WTC11 (cell line): ENCODE measurements at regions not wholly inside any gene's neighbourhood (a gene's known extent, or its start where the extent isn't known, plus 50 kb on each side); places are given as distances from the start of the nearest gene placed in this dataset.

Experiments used
- ATAC-seq: fragments of 200-7000 bp; cut with Tn5 transposase; 2 replicates; pipeline ENCODE4 v1.10.0; 2021; ENCODE audit warnings: mild to moderate bottlenecking, moderate library complexity
- CTCF ChIA-PET: fragments of 300-600 bp; sonication (Branson Sonifier 250); formaldehyde crosslinking; loops from one replicate; lab custom pipeline; 2021; ENCODE audit warnings: antibody characterized with exemption; lab: Charles Lee
- POLR2A ChIA-PET: fragments of 350-600 bp; sonication (Branson Sonifier 250); formaldehyde crosslinking; loops from one replicate; lab custom pipeline; 2021; ENCODE audit warnings: antibody characterized with exemption; lab: Charles Lee
- DNase-seq: peaks from one replicate; pipeline ENCODE4 v3.0.0; 2021; ENCODE audit warnings: low spot score
- H3K27ac Mint-ChIP-seq: 2 replicates; pipeline ENCODE4 v1.8.0; 2021; ENCODE audit warnings: mixed read lengths
- H3K27me3 Mint-ChIP-seq: 2 replicates; pipeline ENCODE4 v1.8.0; 2021; ENCODE audit warnings: low read depth, mild to moderate bottlenecking, moderate library complexity, mixed read lengths
- H3K36me3 Mint-ChIP-seq: 2 replicates; pipeline ENCODE4 v1.8.0; 2021; ENCODE audit warnings: mixed read lengths
- H3K4me1 Mint-ChIP-seq: 2 replicates; pipeline ENCODE4 v1.8.0; 2022; ENCODE audit warnings: mixed read lengths
- H3K4me3 Mint-ChIP-seq: 2 replicates; pipeline ENCODE4 v1.8.0; 2021; ENCODE audit warnings: mild to moderate bottlenecking, moderate library complexity, mixed read lengths
- H3K9me3 Mint-ChIP-seq: 2 replicates; pipeline ENCODE4 v1.8.0; 2021; ENCODE audit warnings: mixed read lengths
- ATF1 ChIP-seq: sonication (generic); formaldehyde crosslinking; IDR thresholded peaks from 2 replicates; pipeline ENCODE4 v1.8.1; 2023; ENCODE audit warnings: mild to moderate bottlenecking, moderate library complexity, missing genetic modification reagents
- ATF6 ChIP-seq: sonication (generic); formaldehyde crosslinking; IDR thresholded peaks from 2 replicates; pipeline ENCODE4 v1.8.1; 2023; ENCODE audit warnings: mild to moderate bottlenecking, missing genetic modification reagents
- ELF4 ChIP-seq: sonication (generic); formaldehyde crosslinking; IDR thresholded peaks from 2 replicates; pipeline ENCODE4 v1.8.1; 2022; ENCODE audit warnings: low read depth, mild to moderate bottlenecking, moderate library complexity, missing genetic modification reagents
- EMX1 ChIP-seq: fragments of 250-450 bp; sonication (Bioruptor Pico); IDR thresholded peaks from 2 replicates; pipeline ENCODE4 v1.8.0; 2021; ENCODE audit warnings: mild to moderate bottlenecking
- ESRRA ChIP-seq: sonication (generic); formaldehyde crosslinking; IDR thresholded peaks from 2 replicates; pipeline ENCODE4 v1.8.1; 2022; ENCODE audit warnings: mild to moderate bottlenecking, missing genetic modification reagents, borderline replicate concordance
- FOXP1 ChIP-seq: sonication (generic); formaldehyde crosslinking; IDR thresholded peaks from 2 replicates; pipeline ENCODE4 v1.8.0; 2022; ENCODE audit warnings: missing genetic modification reagents, mild to moderate bottlenecking, moderate library complexity, borderline replicate concordance
- KAT7 ChIP-seq: sonication (generic); formaldehyde crosslinking; IDR thresholded peaks from 2 replicates; pipeline ENCODE4 v1.8.1; 2023; ENCODE audit warnings: missing genetic modification reagents, mild to moderate bottlenecking, borderline replicate concordance
- MYBL2 ChIP-seq: sonication (generic); formaldehyde crosslinking; IDR thresholded peaks from 2 replicates; pipeline ENCODE4 v1.8.1; 2023; ENCODE audit warnings: mild to moderate bottlenecking, moderate library complexity, missing genetic modification reagents
- NFE2L1 ChIP-seq: sonication (generic); formaldehyde crosslinking; IDR thresholded peaks from 2 replicates; pipeline ENCODE4 v1.8.1; 2023; ENCODE audit warnings: missing genetic modification reagents
- PRRX2 ChIP-seq: fragments of 250-450 bp; sonication (Bioruptor Pico); IDR thresholded peaks from 2 replicates; pipeline ENCODE4 v1.8.0; 2021; ENCODE audit warnings: mild to moderate bottlenecking
- TP53 ChIP-seq: sonication (generic); formaldehyde crosslinking; IDR thresholded peaks from 2 replicates; pipeline ENCODE4 v1.8.1; 2023; ENCODE audit warnings: mild to moderate bottlenecking, missing genetic modification reagents
- USF2 ChIP-seq: sonication (generic); formaldehyde crosslinking; IDR thresholded peaks from 2 replicates; pipeline ENCODE4 v1.8.1; 2023; ENCODE audit warnings: mild to moderate bottlenecking, missing genetic modification reagents, moderate library complexity
- ZNF532 ChIP-seq: fragments of 250-450 bp; sonication (Bioruptor Pico); IDR thresholded peaks from 2 replicates; pipeline ENCODE4 v1.9.0; 2021; ENCODE audit warnings: mild to moderate bottlenecking, borderline replicate concordance
- ZSCAN18 ChIP-seq: fragments of 250-450 bp; sonication (Bioruptor Pico); IDR thresholded peaks from 2 replicates; pipeline ENCODE4 v2.1.2; 2022; ENCODE audit warnings: mild to moderate bottlenecking, moderate library complexity
- TF ChIP-seq, protein P1 (sequence below): fragments of 250-450 bp; sonication (Bioruptor Pico); conservative IDR thresholded peaks from 2 replicates; pipeline ENCODE4 v1.9.0; 2021; ENCODE audit warnings: mild to moderate bottlenecking
- TF ChIP-seq, protein P2 (sequence below): sonication (generic); formaldehyde crosslinking; IDR thresholded peaks from 2 replicates; pipeline ENCODE4 v1.8.0; 2023; ENCODE audit warnings: missing genetic modification reagents, mild to moderate bottlenecking, borderline replicate concordance

GRCh38 chr6:113610377-113610988 lies 246.7 kb upstream of the MARCKS start (continued):
- TF ChIP-seq, protein P1, sequence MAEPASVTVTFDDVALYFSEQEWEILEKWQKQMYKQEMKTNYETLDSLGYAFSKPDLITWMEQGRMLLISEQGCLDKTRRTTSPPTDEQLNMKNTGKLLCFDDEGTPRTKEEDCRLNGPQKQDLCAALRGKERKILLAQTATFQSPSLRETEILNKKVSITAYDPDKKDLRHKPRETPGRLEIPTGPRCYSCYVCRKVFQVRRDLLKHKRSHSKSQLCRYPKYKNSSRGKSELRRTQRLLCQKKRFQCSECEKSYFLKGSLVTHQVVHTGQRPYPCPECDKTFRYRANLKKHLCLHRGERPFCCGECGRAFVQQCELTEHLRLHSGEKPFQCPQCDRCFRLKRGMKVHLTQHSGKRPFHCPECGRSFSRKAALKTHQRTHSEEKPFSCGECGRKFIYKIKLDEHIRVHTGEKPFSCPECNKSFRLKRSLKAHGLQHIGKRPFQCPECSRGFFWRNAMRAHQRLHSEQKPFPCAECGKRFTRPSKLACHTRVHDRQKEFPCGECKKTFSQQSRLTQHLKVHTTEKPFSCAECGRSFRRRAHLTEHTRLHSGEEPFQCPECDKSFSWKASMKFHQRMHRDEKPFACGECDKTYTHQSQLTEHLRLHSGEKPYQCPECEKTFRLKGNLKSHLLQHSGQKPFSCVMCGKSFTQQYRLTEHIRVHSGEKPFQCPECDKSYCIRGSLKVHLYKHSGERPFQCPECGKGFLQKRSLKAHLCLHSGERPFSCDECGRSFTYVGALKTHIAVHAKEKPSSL (CRISPR knock-in tag): no peak
- TF ChIP-seq TP53 (no peak), KAT7 (CRISPR knock-in tag) (no peak), ESRRA (no peak), ATF6 (CRISPR knock-in tag) (no peak), USF2 (CRISPR knock-in tag) (no peak), NFE2L1 (CRISPR knock-in tag) (no peak), ZSCAN18 (CRISPR knock-in tag) (no peak), MYBL2 (CRISPR knock-in tag) (no peak)

- ChIA-PET CTCF (no interaction called here), POLR2A (no interaction called here)
- no peaks in the 10 kb centered on the region for H3K36me3 Mint-ChIP-seq
- no peaks in the 10 kb centered on the region for H3K27me3 Mint-ChIP-seq
- no peak overlapping the region for H3K27ac Mint-ChIP-seq
- H3K9me3 Mint-ChIP-seq: peaks cover 5% of the 10 kb centered on the region; the same call in 1 of the 2 replicates
- no peak for TF ChIP-seq MYBL2 (CRISPR knock-in tag)
- no peak for TF ChIP-seq ELF4 (CRISPR knock-in tag)
- TF ChIP-seq ATF1 (CRISPR knock-in tag): no peak
- TF ChIP-seq USF2 (CRISPR knock-in tag): no peak
- TF ChIP-seq PRRX2 (CRISPR knock-in tag): no peak
- TF ChIP-seq FOXP1 (CRISPR knock-in tag): no peak
- TF ChIP-seq ZNF532 (CRISPR knock-in tag): no peak
- no peak for TF ChIP-seq EMX1
- TF ChIP-seq, protein P2, sequence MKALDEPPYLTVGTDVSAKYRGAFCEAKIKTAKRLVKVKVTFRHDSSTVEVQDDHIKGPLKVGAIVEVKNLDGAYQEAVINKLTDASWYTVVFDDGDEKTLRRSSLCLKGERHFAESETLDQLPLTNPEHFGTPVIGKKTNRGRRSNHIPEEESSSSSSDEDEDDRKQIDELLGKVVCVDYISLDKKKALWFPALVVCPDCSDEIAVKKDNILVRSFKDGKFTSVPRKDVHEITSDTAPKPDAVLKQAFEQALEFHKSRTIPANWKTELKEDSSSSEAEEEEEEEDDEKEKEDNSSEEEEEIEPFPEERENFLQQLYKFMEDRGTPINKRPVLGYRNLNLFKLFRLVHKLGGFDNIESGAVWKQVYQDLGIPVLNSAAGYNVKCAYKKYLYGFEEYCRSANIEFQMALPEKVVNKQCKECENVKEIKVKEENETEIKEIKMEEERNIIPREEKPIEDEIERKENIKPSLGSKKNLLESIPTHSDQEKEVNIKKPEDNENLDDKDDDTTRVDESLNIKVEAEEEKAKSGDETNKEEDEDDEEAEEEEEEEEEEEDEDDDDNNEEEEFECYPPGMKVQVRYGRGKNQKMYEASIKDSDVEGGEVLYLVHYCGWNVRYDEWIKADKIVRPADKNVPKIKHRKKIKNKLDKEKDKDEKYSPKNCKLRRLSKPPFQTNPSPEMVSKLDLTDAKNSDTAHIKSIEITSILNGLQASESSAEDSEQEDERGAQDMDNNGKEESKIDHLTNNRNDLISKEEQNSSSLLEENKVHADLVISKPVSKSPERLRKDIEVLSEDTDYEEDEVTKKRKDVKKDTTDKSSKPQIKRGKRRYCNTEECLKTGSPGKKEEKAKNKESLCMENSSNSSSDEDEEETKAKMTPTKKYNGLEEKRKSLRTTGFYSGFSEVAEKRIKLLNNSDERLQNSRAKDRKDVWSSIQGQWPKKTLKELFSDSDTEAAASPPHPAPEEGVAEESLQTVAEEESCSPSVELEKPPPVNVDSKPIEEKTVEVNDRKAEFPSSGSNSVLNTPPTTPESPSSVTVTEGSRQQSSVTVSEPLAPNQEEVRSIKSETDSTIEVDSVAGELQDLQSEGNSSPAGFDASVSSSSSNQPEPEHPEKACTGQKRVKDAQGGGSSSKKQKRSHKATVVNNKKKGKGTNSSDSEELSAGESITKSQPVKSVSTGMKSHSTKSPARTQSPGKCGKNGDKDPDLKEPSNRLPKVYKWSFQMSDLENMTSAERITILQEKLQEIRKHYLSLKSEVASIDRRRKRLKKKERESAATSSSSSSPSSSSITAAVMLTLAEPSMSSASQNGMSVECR (CRISPR knock-in tag): no peak
- peaks cover 12% of the 10 kb centered on the region for H3K4me1 Mint-ChIP-seq
- no peak overlapping the region for H3K4me3 Mint-ChIP-seq
- no peak for ATAC-seq
- DNase-seq: no peak
Observed at GRCh38 chr6:113616701-113617274, 240.4 kb upstream of the MARCKS start.
